Psoas muscle (tissue), 7 donors: ENCODE measurements at regions not wholly inside any gene's neighbourhood (a gene's known extent, or its start where the extent isn't known, plus 50 kb on each side); places are given as distances from the start of the nearest gene placed in this dataset.

Experiments
- ATAC-seq, 4 donors: fragments of 200-7000 bp; cut with Tn5 transposase; one replicate each; pipeline ENCODE4 v1.9.1; 2020; ENCODE audit warnings: moderate library complexity in 3 of 4, mild to moderate bottlenecking in 2 of 4
- DNase-seq, 2 donors: peaks; one replicate each; pipeline ENCODE4 v3.0.0-alpha.2; 2020
- H3K27ac ChIP-seq: fragments of 200-600 bp; one replicate; pipeline ENCODE4 v1.8.0; 2022
- H3K27me3 ChIP-seq, 3 donors: fragments of 200-600 bp in 1 of 3; one replicate each; pipeline versions ENCODE4 v1.6.1 to v1.8.0; 2013 to 2022; ENCODE audit warnings: low read length in 2 of 3, mild to moderate bottlenecking in 2 of 3, moderate library complexity in 1 of 3; ENCODE audit not compliant: insufficient read depth in 3 of 3
- H3K36me3 ChIP-seq, 2 donors: fragments of 200-600 bp in 1 of 2; one replicate each; pipeline versions ENCODE4 v1.6.1 to v1.8.0; 2013 to 2022; ENCODE audit warnings: low read depth in 1 of 2, mild to moderate bottlenecking in 1 of 2, moderate library complexity in 1 of 2; ENCODE audit not compliant: insufficient read depth in 1 of 2
- H3K4me1 ChIP-seq: fragments of 200-600 bp; one replicate; pipeline ENCODE4 v1.8.0; 2022
- H3K4me3 ChIP-seq: fragments of 200-600 bp; one replicate; pipeline ENCODE4 v1.8.0; 2022; ENCODE audit warnings: mild to moderate bottlenecking
- H3K9me3 ChIP-seq: fragments of 200-600 bp; one replicate; pipeline ENCODE4 v1.8.0; 2022
- WGBS, 3 donors: extraction: QIAGEN DNeasy Blood & Tissue Kit; methylation state at CpG; one replicate each; pipeline versions ENCODE4 v1.1.6 to v1.1.7; 2013; 5-methylcytosine and 5-hydroxymethylcytosine counted together
- intact Hi-C, 2 donors: fragments of 100-400 bp; cut with DNase I; formaldehyde crosslinking; loops; one replicate each; pipeline versions ENCODE4 v1.11.0 to v1.14.2; 2022
- TF ChIP-seq, protein P1 (sequence below): fragments of 200-600 bp; IDR thresholded peaks from one replicate; pipeline ENCODE4 v1.8.0; 2022; ENCODE audit warnings: antibody characterized with exemption
- donor health status: healthy with polysubstance abuse.
- donor health status: DM: no; HTN: no; CAD: no; lungs with moderate emphysema.
- donor health status: Bipolar disorder and iron deficiency.
- donor health status: healthy.
- donor health status: DM: yes; HTN: yes; CAD: no.
- donor health status: DM: no; HTN: no; CAD: no.
- donor health status: DM: yes; HTN: yes; CAD: no.

DNA sequence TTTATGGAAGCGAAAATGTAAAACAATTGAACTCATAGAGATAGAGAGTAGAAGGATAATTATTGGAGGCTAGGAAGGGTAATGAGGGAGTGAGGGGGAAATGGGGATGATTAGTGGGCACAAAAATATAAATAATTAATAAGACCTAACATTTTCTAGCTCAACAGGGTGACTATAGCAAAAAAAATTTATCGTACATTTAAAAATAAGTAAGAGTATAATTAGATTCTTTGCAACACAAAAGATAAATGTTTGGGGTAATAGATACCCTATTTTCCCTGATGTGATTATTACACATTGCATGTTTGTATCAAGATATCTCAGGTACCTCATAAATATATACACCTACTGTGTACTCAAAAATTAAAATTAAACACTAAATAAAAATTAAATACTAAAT is 1070.0 kb downstream of the LRFN5 start:
- no peaks in the 10 kb centered on the region for H3K36me3 ChIP-seq
- no peak overlapping the region for H3K4me3 ChIP-seq
- intact Hi-C loops: no loop called here
- no peak for ATAC-seq
- DNase-seq: no peak
- no peaks in the 10 kb centered on the region for H3K27me3 ChIP-seq
- H3K27ac ChIP-seq: no peak overlapping the region
- H3K9me3 ChIP-seq: no peaks in the 10 kb centered on the region
- H3K4me1 ChIP-seq: no peaks in the 10 kb centered on the region
- 93 to 100% (median 97%) methylated on average over 2 of the region's 2 CpGs for WGBS, 3 donors
- TF ChIP-seq, protein P1, sequence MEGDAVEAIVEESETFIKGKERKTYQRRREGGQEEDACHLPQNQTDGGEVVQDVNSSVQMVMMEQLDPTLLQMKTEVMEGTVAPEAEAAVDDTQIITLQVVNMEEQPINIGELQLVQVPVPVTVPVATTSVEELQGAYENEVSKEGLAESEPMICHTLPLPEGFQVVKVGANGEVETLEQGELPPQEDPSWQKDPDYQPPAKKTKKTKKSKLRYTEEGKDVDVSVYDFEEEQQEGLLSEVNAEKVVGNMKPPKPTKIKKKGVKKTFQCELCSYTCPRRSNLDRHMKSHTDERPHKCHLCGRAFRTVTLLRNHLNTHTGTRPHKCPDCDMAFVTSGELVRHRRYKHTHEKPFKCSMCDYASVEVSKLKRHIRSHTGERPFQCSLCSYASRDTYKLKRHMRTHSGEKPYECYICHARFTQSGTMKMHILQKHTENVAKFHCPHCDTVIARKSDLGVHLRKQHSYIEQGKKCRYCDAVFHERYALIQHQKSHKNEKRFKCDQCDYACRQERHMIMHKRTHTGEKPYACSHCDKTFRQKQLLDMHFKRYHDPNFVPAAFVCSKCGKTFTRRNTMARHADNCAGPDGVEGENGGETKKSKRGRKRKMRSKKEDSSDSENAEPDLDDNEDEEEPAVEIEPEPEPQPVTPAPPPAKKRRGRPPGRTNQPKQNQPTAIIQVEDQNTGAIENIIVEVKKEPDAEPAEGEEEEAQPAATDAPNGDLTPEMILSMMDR: no peak

DNA sequence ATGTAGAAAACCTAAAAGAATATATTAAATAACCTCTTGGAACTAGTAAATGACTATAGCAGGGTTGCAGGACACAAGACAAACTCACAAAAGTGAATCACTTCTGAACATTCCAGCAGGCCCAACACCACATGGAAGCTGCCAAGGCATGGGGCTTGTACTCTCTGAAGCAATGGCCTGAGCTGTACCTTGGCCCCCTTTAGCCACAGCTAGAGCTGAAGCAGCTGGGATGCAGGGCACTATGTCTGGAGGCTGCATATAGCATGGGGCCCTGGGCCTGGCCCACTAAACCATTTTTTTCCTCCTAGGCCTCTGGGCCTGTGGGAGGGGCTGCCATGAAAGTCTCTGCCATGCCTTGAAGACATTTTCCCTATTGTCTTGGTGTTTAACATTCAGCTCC is 1067.3 kb downstream of the LRFN5 start:
- no peak for DNase-seq
- intact Hi-C loops: no loop called here
- no peaks in the 10 kb centered on the region for H3K4me1 ChIP-seq
- no peaks in the 10 kb centered on the region for H3K36me3 ChIP-seq
- no peak overlapping the region for H3K4me3 ChIP-seq
- TF ChIP-seq, protein P1: no peak
- no peak overlapping the region for H3K27ac ChIP-seq
- ATAC-seq: no peak
- no peaks in the 10 kb centered on the region for H3K9me3 ChIP-seq
- H3K27me3 ChIP-seq: no peaks in the 10 kb centered on the region

- H3K27me3 ChIP-seq: no peaks in the 10 kb centered on the region
- H3K36me3 ChIP-seq: no peaks in the 10 kb centered on the region
- no peak for ATAC-seq
- TF ChIP-seq, protein P1: no peak
- H3K9me3 ChIP-seq: no peaks in the 10 kb centered on the region
- H3K4me1 ChIP-seq: no peaks in the 10 kb centered on the region
- intact Hi-C loops: no loop called here
- DNase-seq: no peak
- H3K4me3 ChIP-seq: no peak overlapping the region
- no peak overlapping the region for H3K27ac ChIP-seq
Observed at GRCh38 chr14:42671636-42672035, 1065.0 kb downstream of the LRFN5 start.

DNA sequence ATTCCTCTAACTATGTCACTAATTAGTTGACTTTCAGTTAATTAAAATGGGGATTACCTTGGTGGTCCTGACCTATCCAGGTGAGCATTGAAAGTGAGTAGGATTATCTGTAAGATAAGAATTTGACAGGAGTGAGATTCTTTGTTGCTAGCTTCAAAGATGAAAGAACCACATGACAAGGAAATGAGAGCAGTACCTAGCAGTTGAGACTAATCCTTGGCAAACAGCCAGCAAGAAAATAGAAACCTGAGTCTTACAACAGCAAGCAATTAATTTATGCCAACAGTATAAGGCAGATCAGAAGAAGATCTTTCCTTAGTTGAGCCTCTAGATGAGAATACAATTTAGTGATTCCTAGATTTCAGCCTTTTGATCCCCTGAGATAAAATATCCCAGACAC is 1058.4 kb downstream of the LRFN5 start:
- DNase-seq (no peak), ATAC-seq (no peak)
- Histone ChIP-seq H3K4me3 (no peak overlapping the region), H3K27me3 (no peaks in the 10 kb centered on the region), H3K4me1 (no peaks in the 10 kb centered on the region), H3K27ac (no peak overlapping the region), H3K9me3 (no peaks in the 10 kb centered on the region), H3K36me3 (no peaks in the 10 kb centered on the region)
- TF ChIP-seq, protein P1: no peak
- intact Hi-C loops: no loop called here

DNA sequence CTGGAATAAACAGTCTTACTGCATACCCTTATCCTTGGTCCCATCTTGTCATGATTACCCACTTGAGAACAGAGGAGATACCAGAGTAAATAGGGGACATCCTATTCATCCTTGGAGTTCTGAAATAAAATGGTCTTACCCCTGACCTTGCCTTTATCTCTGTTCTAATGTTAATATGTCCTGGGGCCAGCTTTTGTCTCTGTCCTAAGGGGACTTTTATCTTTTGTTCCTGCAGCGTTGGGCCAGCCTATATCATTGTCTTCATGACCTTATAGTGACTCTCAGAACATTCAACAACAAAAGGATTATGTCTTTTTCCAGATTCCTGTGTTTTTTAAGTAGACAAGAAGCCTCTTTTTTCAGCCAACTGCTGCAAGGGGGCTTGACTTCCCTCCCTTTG is 1057.5 kb downstream of the LRFN5 start:
- ATAC-seq (no peak), DNase-seq (no peak)
- no peaks in the 10 kb centered on the region for H3K27me3 ChIP-seq
- intact Hi-C loops: no loop called here
- 33 to 48% (median 41%) methylated on average over 1 of the region's 1 CpG for WGBS, 3 donors
- H3K36me3 ChIP-seq: no peaks in the 10 kb centered on the region
- no peak overlapping the region for H3K4me3 ChIP-seq
- TF ChIP-seq, protein P1: no peak
- H3K27ac ChIP-seq: no peak overlapping the region
- no peaks in the 10 kb centered on the region for H3K9me3 ChIP-seq
- H3K4me1 ChIP-seq: no peaks in the 10 kb centered on the region
